IPS-NIHi11 (cell line): ENCODE measurements at regions not wholly inside any gene's neighbourhood (a gene's known extent, or its start where the extent isn't known, plus 50 kb on each side); places are given as distances from the start of the nearest gene placed in this dataset.
"Not testable (repeated sequence)": the region's sequence is repeated elsewhere in the genome, so short reads cannot be mapped to it uniquely, and the experiment has no call there.

Experiments used
- DNase-seq: peaks from one replicate; pipeline ENCODE4 v3.0.0; 2012; ENCODE audit warnings: mixed read lengths, low spot score

GRCh38 chr7:153638821-153639435, 413.3 kb upstream of the DPP6 start:
- no peak for DNase-seq

- DNase-seq = no peak
These were observed 411.6 kb upstream of the DPP6 start for GRCh38 chr7:153640586-153640985.

- no peak for DNase-seq
These were observed 411.0 kb upstream of the DPP6 start for GRCh38 chr7:153641199-153641598.

GRCh38 chr7:153642989-153643388, 409.2 kb upstream of the DPP6 start:
- DNase-seq = no peak

GRCh38 chr7:153657182-153657800, 394.9 kb upstream of the DPP6 start:
- peak; percentile 5 for DNase-seq

GRCh38 chr7:153675131-153675530, 377.1 kb upstream of the DPP6 start:
- DNase-seq = no peak

- no peak for DNase-seq
These were observed 369.6 kb upstream of the DPP6 start for GRCh38 chr7:153682628-153683027.

GRCh38 chr7:153696242-153696641, 356.0 kb upstream of the DPP6 start:
- no peak for DNase-seq

GRCh38 chr7:153698046-153698445, 354.2 kb upstream of the DPP6 start:
- DNase-seq = no peak

- DNase-seq = no peak
These were observed 350.5 kb upstream of the DPP6 start for GRCh38 chr7:153701678-153702077.

- not testable (repeated sequence) for DNase-seq
These were observed 328.3 kb upstream of the DPP6 start for GRCh38 chr7:153723892-153724291.

GRCh38 chr7:153731504-153731903, 320.7 kb upstream of the DPP6 start:
- DNase-seq = not testable (repeated sequence)

- not testable (repeated sequence) for DNase-seq
These were observed 308.8 kb upstream of the DPP6 start for GRCh38 chr7:153743434-153743833.

GRCh38 chr7:153747969-153748368, 304.2 kb upstream of the DPP6 start:
- not testable (repeated sequence) for DNase-seq

GRCh38 chr7:153748885-153749284, 303.3 kb upstream of the DPP6 start:
- not testable (repeated sequence) for DNase-seq

GRCh38 chr7:153765869-153766268, 286.3 kb upstream of the DPP6 start:
- not testable (repeated sequence) for DNase-seq

- not testable (repeated sequence) for DNase-seq
These were observed 285.3 kb upstream of the DPP6 start for GRCh38 chr7:153766926-153767325.

- DNase-seq = no peak
These were observed 279.2 kb upstream of the DPP6 start for GRCh38 chr7:153772966-153773365.

- not testable (repeated sequence) for DNase-seq
These were observed 275.3 kb upstream of the DPP6 start for GRCh38 chr7:153776940-153777339.

- not testable (repeated sequence) for DNase-seq
These were observed 254.8 kb upstream of the DPP6 start for GRCh38 chr7:153797363-153797762.

GRCh38 chr7:153808117-153808516, 244.1 kb upstream of the DPP6 start:
- no peak for DNase-seq

GRCh38 chr7:153829525-153829924, 222.7 kb upstream of the DPP6 start:
- DNase-seq = no peak

- DNase-seq = no peak
These were observed 220.0 kb upstream of the DPP6 start for GRCh38 chr7:153832160-153832559.

- DNase-seq = no peak
These were observed 217.1 kb upstream of the DPP6 start for GRCh38 chr7:153835103-153835502.
